Hypothalamus (tissue), 51 donors: ENCODE measurements at regions not wholly inside any gene's neighbourhood (a gene's known extent, or its start where the extent isn't known, plus 50 kb on each side); places are given as distances from the start of the nearest gene placed in this dataset.
"Not testable (repeated sequence)": the region's sequence is repeated elsewhere in the genome, so short reads cannot be mapped to it uniquely, and the experiment has no call there.

Experiments
- DNase-seq, 51 donors: peaks; one replicate each; lab custom pipeline; 2025; lab: John Stamatoyannopoulos, UW

GRCh38 chr7:86209036-86209435 lies 434.7 kb upstream of the GRM3 start:
- no peak for DNase-seq

- no peak for DNase-seq
Observed at GRCh38 chr7:86207740-86208139, 436.0 kb upstream of the GRM3 start.

- DNase-seq = no peak
Observed at GRCh38 chr7:86202833-86203232, 440.9 kb upstream of the GRM3 start.

DNA sequence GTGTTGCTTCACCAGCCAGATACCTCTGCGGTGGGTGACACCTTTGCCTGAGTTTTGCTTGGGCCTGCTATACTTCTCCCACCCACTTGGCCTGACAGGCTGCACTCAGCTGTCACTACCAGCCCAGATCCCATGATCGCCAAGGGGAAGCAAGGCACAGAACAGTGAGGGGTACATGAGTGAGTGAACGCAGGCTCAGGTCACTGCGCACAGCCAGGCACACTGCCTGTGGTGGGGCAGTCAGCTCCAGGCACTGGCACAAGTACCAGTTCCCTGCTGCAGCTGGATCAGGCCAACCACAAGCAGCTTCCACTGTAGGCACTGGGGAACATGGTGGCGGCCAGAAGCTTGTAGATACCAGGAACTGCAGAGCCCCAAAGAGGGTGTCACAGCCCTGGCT lies 441.9 kb upstream of the GRM3 start:
- no peak for DNase-seq

DNA sequence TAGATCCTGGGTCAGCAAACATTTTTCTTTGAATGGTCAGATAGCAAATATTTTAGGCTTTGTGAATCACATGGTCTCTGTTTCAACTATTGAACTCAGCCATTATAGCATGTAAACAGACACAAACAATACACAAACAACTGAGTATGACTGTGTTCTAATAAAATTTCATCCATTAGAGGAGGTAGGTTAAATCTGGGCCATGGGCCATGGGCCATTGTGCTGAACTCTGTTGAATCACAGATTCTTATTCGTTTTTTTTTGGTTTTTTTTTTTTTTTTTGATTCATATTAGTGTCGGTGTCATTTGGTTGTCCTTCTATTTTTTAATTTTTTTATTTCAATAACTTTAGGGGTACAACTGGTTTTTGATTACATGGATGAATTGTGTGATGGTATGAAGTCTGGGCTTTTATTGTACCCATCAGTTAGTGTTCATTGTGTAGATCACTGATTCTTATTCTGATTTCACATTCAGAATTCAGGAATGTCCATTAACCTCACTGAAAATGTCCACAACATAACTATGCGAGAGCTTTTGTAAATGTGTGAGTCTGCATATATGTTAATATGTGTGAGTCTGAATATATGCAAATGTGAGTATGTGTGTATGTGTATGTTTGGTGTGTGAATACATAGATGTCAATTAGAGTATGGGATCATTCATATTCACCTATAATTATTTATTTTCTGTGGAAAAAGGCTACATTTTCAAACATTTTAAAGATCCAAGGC lies 443.7 kb upstream of the GRM3 start:
- DNase-seq = no peak

GRCh38 chr7:86190351-86190750 lies 453.4 kb upstream of the GRM3 start:
- DNase-seq = no peak

GRCh38 chr7:86181474-86181873 lies 462.2 kb upstream of the GRM3 start:
- no peak for DNase-seq

- no peak for DNase-seq
Observed at GRCh38 chr7:86164827-86165226, 478.9 kb upstream of the GRM3 start.

GRCh38 chr7:86158111-86158510 lies 485.6 kb upstream of the GRM3 start:
- DNase-seq = no peak

DNA sequence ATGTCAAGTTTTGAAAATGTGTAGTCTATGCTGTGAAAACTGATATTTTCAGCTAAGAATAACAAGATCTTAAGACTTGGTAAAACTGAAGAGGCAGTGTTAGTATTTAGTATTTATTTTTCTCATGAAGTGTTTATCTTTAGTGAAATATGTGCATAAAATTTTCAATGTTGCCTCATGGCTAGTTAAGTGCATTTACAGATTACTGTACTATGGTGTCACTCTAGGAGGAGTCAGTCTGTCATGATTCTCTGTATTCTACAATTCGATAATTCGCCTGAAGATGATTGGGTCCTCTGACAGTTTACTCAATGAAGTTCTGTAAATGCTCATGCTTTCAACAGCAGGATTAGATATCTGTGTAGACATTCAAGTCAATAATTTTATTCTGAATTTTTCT lies 488.1 kb upstream of the GRM3 start:
- no peak for DNase-seq

- no peak for DNase-seq
Observed at GRCh38 chr7:86152926-86153325, 490.8 kb upstream of the GRM3 start.

GRCh38 chr7:86149024-86149665 lies 494.6 kb upstream of the GRM3 start:
- no peak for DNase-seq

GRCh38 chr7:86148501-86148900 lies 495.2 kb upstream of the GRM3 start:
- no peak for DNase-seq

DNA sequence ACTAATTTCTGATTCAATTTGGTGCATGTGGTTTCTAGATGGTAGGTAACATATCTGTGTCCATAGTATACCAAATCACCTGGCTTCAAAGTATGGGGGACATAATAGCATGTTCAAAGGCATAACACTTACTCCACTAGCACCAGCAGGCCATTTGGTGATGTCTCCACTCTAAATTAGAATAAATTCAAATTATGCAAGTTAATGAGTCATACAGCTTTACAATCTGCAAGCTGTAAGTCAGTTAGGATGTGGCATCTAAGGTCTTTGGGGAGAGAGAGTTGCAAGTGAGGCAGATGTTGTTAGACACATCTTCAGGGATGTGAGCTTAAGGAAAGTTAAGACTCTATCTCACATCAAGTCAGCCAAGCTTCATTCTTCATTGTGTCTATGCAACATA lies 506.4 kb upstream of the GRM3 start:
- no peak for DNase-seq

DNA sequence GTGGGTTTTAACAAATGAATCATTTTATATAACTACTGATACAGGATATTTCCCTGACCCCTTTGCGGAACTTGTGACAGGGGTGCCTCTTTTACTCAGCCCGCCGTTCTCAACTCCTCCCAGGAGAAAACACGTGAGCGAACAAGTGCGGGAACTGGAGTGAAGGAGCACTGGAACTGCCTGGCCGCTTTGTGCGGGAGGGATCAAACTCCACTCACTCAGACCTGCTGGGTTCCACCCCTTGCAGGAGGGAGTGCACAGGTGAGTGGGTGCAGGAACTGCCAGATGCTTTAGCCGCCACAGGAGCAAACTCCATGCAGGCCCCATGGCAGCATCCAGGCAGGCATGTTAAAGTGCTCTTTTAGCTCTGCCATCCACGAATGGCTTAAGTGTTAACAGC lies 513.4 kb upstream of the GRM3 start:
- DNase-seq = no peak

DNA sequence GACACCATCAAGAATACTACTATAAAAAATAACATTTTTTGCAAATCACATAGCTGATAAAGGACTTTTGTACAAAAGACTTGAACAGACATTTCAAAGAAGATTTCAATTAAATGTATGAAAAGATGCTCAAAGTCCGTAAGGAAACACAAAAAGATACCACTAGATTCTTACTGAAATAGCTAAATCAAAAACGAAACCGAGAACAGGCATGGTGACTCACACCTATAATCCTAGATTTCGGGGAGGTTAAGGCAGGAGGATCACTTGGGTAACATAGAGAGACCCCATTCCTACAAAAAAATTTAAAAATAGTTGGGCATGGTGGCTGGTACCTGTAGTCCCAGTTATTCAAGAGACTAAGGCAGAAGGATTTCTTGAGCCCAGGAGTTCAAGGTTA lies 520.2 kb upstream of the GRM3 start:
- no peak for DNase-seq

DNA sequence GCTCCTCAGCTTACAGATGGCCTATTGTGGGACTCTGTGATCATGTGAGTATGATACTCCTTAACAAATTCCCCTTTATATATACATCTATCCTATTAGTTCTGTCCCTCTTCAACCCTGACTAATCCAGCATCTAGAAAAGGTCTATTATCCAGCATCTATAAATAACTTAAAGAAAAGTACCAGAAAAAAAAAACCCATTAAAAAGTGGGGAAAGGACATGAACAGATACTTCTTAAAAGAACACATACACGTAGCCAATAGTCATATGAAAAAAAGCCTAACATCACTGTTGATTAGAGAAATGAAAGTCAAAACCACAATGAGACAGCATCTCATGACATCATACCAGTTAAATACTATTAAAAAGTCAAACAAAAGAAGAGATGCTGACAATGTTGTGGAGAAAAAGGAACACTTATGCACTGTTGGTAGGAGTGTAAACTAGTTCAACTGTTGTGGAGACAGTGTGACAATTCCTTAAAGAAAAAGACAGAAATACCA lies 549.5 kb upstream of the GRM3 start:
- no peak for DNase-seq

- DNase-seq = no peak
Observed at GRCh38 chr7:86091369-86091768, 552.3 kb upstream of the GRM3 start.

GRCh38 chr7:86089455-86089854 lies 554.3 kb upstream of the GRM3 start:
- no peak for DNase-seq

DNA sequence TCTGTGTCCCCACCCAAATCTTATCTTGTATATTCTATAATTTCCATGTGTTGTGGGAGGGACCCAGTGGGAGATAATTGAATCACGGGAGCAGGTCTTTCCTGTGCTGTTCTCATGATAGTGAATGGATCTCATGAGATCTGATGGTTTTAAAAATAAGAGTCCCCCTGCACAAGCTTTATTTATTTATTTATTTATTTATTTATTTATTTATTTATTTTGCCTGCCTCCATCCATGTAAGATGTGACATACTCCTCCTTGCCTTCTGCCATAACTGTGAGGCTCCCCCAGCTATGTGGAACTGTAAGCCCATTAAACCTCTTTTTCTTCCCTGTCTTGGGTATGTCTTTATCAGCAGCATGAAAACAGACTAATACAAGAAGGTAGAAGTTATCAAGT lies 579.1 kb upstream of the GRM3 start:
- not testable (repeated sequence) for DNase-seq

GRCh38 chr7:86058649-86059048 lies 585.1 kb upstream of the GRM3 start:
- DNase-seq = no peak

GRCh38 chr7:86050918-86051317 lies 592.8 kb upstream of the GRM3 start:
- DNase-seq = no peak

- DNase-seq = no peak
Observed at GRCh38 chr7:86049910-86050309, 593.8 kb upstream of the GRM3 start.
